SH-SY5Y (cell line): ENCODE measurements at regions not wholly inside any gene's neighbourhood (a gene's known extent, or its start where the extent isn't known, plus 50 kb on each side); places are given as distances from the start of the nearest gene placed in this dataset.

Experiments used
- GATA2 ChIP-seq: IDR thresholded peaks from 2 replicates; pipeline ENCODE4 v1.6.1; 2011; ENCODE audit warnings: mild to moderate bottlenecking, low read depth, low read length
- GATA3 ChIP-seq: IDR thresholded peaks from 2 replicates; pipeline ENCODE4 v1.6.1; 2011; ENCODE audit warnings: low read depth, mild to moderate bottlenecking, low read length, moderate library complexity

GRCh38 chr17:71378036-71378435 lies 742.8 kb upstream of the SOX9 start:
- no peak for TF ChIP-seq GATA2
- TF ChIP-seq GATA3, result no peak
